ENCODE measurements at regions not wholly inside any gene's neighbourhood (a gene's known extent, or its start where the extent isn't known, plus 50 kb on each side); places are given as distances from the start of the nearest gene placed in this dataset.
"Not testable (repeated sequence)": the region's sequence is repeated elsewhere in the genome, so short reads cannot be mapped to it uniquely, and the experiment has no call there.

DNA sequence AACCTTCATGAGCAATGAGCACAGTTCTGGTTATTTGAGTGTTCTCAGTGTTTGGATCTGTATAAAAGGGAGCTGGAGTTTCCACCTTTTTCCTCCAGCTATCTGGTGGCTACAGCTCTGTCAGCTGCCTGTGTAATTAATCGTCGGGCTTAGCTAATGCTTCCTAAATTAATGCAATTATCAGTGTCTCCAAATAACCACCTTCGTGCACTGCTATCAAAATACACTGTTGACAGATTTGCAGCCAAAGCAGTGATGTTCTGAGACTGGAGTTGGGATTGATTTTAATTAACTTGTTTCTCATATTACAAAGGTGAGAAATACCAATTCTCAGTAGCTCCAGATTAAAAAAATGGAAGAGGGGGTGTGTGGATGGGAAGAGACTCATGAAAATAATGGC lies 325.8 kb downstream of the CBLN1 start:
- Mint-ChIP-seq H3K4me3 (ENCODE audit: low read depth) (no peak overlapping the region), H3K36me3 (ENCODE audit: insufficient read depth) (no peaks in the 10 kb centered on the region), H3K27me3 (peaks cover 3% of the 10 kb centered on the region), H3K27ac (no peak overlapping the region), H3K4me1 (ENCODE audit: low read depth) (peaks cover 5% of the 10 kb centered on the region), H3K9me3 (ENCODE audit: low read depth) (peaks cover 1% of the 10 kb centered on the region)
- DNase-seq (ENCODE audit: low spot score, unreplicated experiment) = no peak
- TF ChIP-seq CTCF (IDR thresholded peaks at IDR 0.05; ENCODE audit: unreplicated experiment) = no peak

GRCh38 chr16:48951621-48952125 lies 330.0 kb downstream of the CBLN1 start:
- H3K4me3 Mint-ChIP-seq (ENCODE audit: low read depth); H3K27ac Mint-ChIP-seq; H3K9me3 Mint-ChIP-seq (ENCODE audit: low read depth); H3K27me3 Mint-ChIP-seq; H3K36me3 Mint-ChIP-seq (ENCODE audit: insufficient read depth); DNase-seq (ENCODE audit: low spot score, unreplicated experiment): not testable (repeated sequence)
- peaks cover 16% of the 10 kb centered on the region for H3K4me1 Mint-ChIP-seq (ENCODE audit: low read depth)

- DNase-seq (ENCODE audit: low spot score, unreplicated experiment) = no peak
- H3K4me3 Mint-ChIP-seq (ENCODE audit: low read depth) = no peak overlapping the region
- no peaks in the 10 kb centered on the region for H3K36me3 Mint-ChIP-seq (ENCODE audit: insufficient read depth)
- H3K27me3 Mint-ChIP-seq = peaks cover 8% of the 10 kb centered on the region
- TF ChIP-seq CTCF (IDR thresholded peaks at IDR 0.05; ENCODE audit: unreplicated experiment) = no peak
- peak overlapping the region; percentile 59 for H3K27ac Mint-ChIP-seq
- H3K9me3 Mint-ChIP-seq (ENCODE audit: low read depth) = no peaks in the 10 kb centered on the region
- peaks cover 11% of the 10 kb centered on the region for H3K4me1 Mint-ChIP-seq (ENCODE audit: low read depth)
Observed at GRCh38 chr16:48950184-48950583, 331.5 kb downstream of the CBLN1 start.

DNA sequence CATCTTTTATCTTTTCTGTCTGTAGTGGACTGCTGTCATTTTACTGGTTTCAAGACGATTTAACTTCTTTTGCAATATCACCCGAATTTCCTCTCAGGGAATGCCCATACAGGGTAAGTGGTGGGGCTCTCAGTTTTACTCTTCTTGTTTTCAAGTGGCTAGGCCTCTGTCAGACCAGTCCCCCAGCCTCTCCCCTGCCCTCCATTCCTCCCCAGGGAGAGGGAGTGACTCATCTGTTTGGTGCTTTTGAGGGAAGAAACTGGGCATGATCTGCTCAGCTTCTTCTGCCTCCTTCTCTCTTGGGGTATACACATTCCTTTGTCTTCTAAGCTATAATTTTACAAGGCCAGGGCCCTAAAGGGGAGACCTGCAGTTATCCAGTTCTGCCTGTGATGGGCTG lies 332.0 kb downstream of the CBLN1 start:
- no peak for TF ChIP-seq CTCF (IDR thresholded peaks at IDR 0.05; ENCODE audit: unreplicated experiment)
- H3K4me3 Mint-ChIP-seq (ENCODE audit: low read depth) = no peak overlapping the region
- H3K36me3 Mint-ChIP-seq (ENCODE audit: insufficient read depth) = no peaks in the 10 kb centered on the region
- H3K27me3 Mint-ChIP-seq = peaks cover 9% of the 10 kb centered on the region
- DNase-seq (ENCODE audit: low spot score, unreplicated experiment) = no peak
- H3K4me1 Mint-ChIP-seq (ENCODE audit: low read depth) = peaks cover 10% of the 10 kb centered on the region
- H3K9me3 Mint-ChIP-seq (ENCODE audit: low read depth) = no peaks in the 10 kb centered on the region
- H3K27ac Mint-ChIP-seq = no peak overlapping the region

GRCh38 chr16:48948911-48949310 lies 332.7 kb downstream of the CBLN1 start:
- Mint-ChIP-seq H3K27me3 (peaks cover 13% of the 10 kb centered on the region), H3K36me3 (ENCODE audit: insufficient read depth) (no peaks in the 10 kb centered on the region), H3K4me3 (ENCODE audit: low read depth) (no peak overlapping the region), H3K4me1 (ENCODE audit: low read depth) (peaks cover 10% of the 10 kb centered on the region), H3K9me3 (ENCODE audit: low read depth) (no peaks in the 10 kb centered on the region), H3K27ac (no peak overlapping the region)
- DNase-seq (ENCODE audit: low spot score, unreplicated experiment) = no peak
- TF ChIP-seq CTCF (IDR thresholded peaks at IDR 0.05; ENCODE audit: unreplicated experiment) = no peak

DNA sequence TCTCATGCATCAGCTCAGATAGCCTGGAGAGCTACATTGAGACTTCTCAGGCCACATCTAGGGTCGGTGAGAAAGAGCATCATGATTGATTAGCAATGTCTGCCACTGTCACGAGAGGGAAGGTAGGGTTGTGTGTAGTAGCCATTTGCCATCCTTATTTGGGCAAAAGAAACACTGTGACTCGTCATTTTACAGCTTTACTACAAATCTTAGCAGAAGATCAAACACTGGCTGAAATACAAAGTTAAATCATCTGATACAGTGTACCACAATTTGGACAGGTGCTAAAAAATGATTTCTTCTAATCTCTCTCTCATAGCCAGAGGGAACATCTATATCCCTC lies 334.3 kb downstream of the CBLN1 start:
- Mint-ChIP-seq H3K9me3 (ENCODE audit: low read depth) (no peaks in the 10 kb centered on the region), H3K27ac (no peak overlapping the region), H3K27me3 (peaks cover 15% of the 10 kb centered on the region), H3K4me1 (ENCODE audit: low read depth) (peaks cover 12% of the 10 kb centered on the region), H3K36me3 (ENCODE audit: insufficient read depth) (no peaks in the 10 kb centered on the region), H3K4me3 (ENCODE audit: low read depth) (no peak overlapping the region)
- DNase-seq (ENCODE audit: low spot score, unreplicated experiment) = no peak
- no peak for TF ChIP-seq CTCF (IDR thresholded peaks at IDR 0.05; ENCODE audit: unreplicated experiment)

All from progenitor cell of endocrine pancreas (in vitro differentiated cells).